ENCODE measurements at regions not wholly inside any gene's neighbourhood (a gene's known extent, or its start where the extent isn't known, plus 50 kb on each side); places are given as distances from the start of the nearest gene placed in this dataset.

DNA sequence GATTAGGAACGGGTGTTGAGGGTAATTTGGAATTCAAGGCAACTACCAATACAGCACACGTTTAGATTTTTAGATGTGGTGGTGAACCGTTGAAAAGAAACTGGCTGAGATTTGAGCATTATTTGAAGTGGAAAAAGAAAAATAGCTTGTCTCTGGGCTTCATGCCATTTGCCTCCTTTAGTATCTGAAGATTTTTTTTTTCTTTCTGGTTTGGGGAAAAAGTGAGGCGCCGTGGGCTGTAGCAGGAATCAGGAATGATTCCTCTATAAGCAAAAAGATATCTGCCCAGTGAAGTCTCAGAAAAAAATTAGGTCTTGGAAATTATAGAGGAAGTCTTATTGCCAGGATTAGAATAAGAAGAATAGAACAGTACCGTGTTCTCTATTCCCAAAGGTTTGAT, 88.5 kb downstream of the RPS12 start:
- Histone ChIP-seq H3K4me3 (no peak overlapping the region), H3K4me1 (peaks cover 0 to 10% (median 3%) of the 10 kb centered on the region in 4 donors), H3K9me3 (no peaks in the 10 kb centered on the region), H3K27me3 (no peaks in the 10 kb centered on the region), H3K27ac (replicated peaks in 1 of 4) (no peak overlapping the region), H3K36me3 (no peaks in the 10 kb centered on the region)
- 38% methylated on average over 6 of the region's 6 CpGs for WGBS
- intact Hi-C loops (cut with DNase I) = no loop called here
- no peak for DNase-seq (ENCODE audit: extremely low spot score)
- TF ChIP-seq POLR2AphosphoS5 (IDR thresholded peaks at IDR 0.05) (no peak), EP300 (IDR thresholded peaks at IDR 0.05) (no peak), POLR2A (IDR thresholded peaks at IDR 0.05; ENCODE audit: low read depth) (no peak)
- TF ChIP-seq, protein P1, sequence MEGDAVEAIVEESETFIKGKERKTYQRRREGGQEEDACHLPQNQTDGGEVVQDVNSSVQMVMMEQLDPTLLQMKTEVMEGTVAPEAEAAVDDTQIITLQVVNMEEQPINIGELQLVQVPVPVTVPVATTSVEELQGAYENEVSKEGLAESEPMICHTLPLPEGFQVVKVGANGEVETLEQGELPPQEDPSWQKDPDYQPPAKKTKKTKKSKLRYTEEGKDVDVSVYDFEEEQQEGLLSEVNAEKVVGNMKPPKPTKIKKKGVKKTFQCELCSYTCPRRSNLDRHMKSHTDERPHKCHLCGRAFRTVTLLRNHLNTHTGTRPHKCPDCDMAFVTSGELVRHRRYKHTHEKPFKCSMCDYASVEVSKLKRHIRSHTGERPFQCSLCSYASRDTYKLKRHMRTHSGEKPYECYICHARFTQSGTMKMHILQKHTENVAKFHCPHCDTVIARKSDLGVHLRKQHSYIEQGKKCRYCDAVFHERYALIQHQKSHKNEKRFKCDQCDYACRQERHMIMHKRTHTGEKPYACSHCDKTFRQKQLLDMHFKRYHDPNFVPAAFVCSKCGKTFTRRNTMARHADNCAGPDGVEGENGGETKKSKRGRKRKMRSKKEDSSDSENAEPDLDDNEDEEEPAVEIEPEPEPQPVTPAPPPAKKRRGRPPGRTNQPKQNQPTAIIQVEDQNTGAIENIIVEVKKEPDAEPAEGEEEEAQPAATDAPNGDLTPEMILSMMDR (IDR thresholded peaks at IDR 0.05) = no peak

DNA sequence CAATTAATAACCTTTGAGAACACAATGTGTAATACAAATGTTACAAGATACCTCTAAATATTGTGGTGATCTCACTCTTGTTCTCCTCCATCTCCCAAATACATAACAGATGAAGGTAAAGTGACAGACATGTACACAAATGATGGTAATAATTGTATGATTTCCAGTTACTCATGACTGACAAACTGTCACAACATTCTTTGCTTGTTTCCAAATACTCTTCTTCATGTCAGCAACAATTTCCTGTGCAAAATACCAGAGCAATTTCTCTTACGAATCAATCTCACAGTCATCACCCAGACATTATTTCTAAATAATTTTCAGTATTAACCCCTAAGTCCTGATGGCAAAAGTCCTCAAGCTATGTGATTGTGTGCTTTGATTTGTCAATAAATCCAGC, 92.9 kb downstream of the RPS12 start:
- no peak overlapping the region for H3K27ac ChIP-seq (replicated peaks in 1 of 4)
- TF ChIP-seq POLR2AphosphoS5 (IDR thresholded peaks at IDR 0.05) = no peak
- no peak for TF ChIP-seq POLR2A (IDR thresholded peaks at IDR 0.05; ENCODE audit: low read depth)
- TF ChIP-seq, protein P1 (IDR thresholded peaks at IDR 0.05) = no peak
- no peak for TF ChIP-seq EP300 (IDR thresholded peaks at IDR 0.05)
- no peaks in the 10 kb centered on the region for H3K9me3 ChIP-seq
- WGBS = 44% methylated on average over 1 of the region's 1 CpG
- no peaks in the 10 kb centered on the region for H3K36me3 ChIP-seq
- H3K4me1 ChIP-seq = peaks cover 0 to 9% (median 3%) of the 10 kb centered on the region in 4 donors
- H3K4me3 ChIP-seq = no peak overlapping the region
- H3K27me3 ChIP-seq = no peaks in the 10 kb centered on the region
- no peak for DNase-seq (ENCODE audit: extremely low spot score)
- intact Hi-C loops (cut with DNase I) = no loop called here

DNA sequence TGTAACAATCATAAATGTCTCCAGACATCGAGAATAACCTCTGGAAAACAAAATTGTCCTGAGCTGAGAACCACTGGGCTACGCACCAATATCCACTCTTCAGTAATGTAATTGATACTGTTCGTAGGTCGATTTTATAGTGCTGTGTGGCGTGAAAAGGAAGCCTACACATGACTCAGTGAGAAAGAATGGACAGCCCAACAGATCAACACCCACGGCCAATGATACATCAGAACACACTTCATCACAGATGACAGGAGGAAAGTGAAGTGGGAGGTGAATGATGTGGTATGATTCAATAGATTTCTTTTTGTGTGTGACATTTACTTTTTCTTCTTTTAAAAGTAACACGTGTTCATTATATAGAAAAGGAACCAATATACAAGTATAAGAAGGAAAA, 93.5 kb downstream of the RPS12 start:
- no peak for TF ChIP-seq POLR2AphosphoS5 (IDR thresholded peaks at IDR 0.05)
- no peak for TF ChIP-seq EP300 (IDR thresholded peaks at IDR 0.05)
- TF ChIP-seq POLR2A (IDR thresholded peaks at IDR 0.05; ENCODE audit: low read depth) = no peak
- TF ChIP-seq, protein P1 (IDR thresholded peaks at IDR 0.05) = no peak
- intact Hi-C loops (cut with DNase I) = no loop called here
- DNase-seq (ENCODE audit: extremely low spot score) = no peak
- H3K36me3 ChIP-seq = no peaks in the 10 kb centered on the region
- H3K9me3 ChIP-seq = no peaks in the 10 kb centered on the region
- no peak overlapping the region for H3K27ac ChIP-seq (replicated peaks in 1 of 4)
- no peak overlapping the region for H3K4me3 ChIP-seq
- no peaks in the 10 kb centered on the region for H3K27me3 ChIP-seq
- peaks cover 0 to 2% (median under 1%) of the 10 kb centered on the region in 4 donors for H3K4me1 ChIP-seq
- WGBS = 77% methylated on average over 7 of the region's 7 CpGs

DNA sequence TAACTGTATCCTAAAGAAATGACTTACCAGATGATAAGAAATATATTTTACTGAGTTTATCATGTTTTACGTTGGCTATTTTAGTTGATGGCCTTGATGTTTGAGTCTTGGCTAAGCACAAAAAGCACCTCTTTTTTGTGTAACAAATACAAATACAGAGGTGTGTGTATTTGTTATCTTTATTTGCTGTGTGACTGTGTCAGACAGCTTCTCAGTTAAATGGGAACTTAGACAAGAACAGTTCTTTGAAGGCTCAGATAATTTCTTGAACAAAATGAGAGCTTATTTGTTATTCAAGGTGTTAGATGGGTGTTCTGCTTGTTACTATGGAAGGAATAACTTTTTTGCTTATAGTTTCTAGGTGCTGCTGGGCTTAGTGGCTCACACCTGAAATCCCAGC, 95.4 kb downstream of the RPS12 start:
- Histone ChIP-seq H3K4me3 (no peak overlapping the region), H3K27ac (replicated peaks in 1 of 4) (no peak overlapping the region), H3K9me3 (no peaks in the 10 kb centered on the region), H3K36me3 (no peaks in the 10 kb centered on the region), H3K4me1 (no peaks in the 10 kb centered on the region), H3K27me3 (no peaks in the 10 kb centered on the region)
- intact Hi-C loops (cut with DNase I) = no loop called here
- TF ChIP-seq, protein P1 (IDR thresholded peaks at IDR 0.05) = no peak
- no peak for TF ChIP-seq POLR2AphosphoS5 (IDR thresholded peaks at IDR 0.05)
- TF ChIP-seq EP300 (IDR thresholded peaks at IDR 0.05) = no peak
- TF ChIP-seq POLR2A (IDR thresholded peaks at IDR 0.05; ENCODE audit: low read depth) = no peak
- no peak for DNase-seq (ENCODE audit: extremely low spot score)
- WGBS = 96% methylated on average over 1 of the region's 1 CpG

DNA sequence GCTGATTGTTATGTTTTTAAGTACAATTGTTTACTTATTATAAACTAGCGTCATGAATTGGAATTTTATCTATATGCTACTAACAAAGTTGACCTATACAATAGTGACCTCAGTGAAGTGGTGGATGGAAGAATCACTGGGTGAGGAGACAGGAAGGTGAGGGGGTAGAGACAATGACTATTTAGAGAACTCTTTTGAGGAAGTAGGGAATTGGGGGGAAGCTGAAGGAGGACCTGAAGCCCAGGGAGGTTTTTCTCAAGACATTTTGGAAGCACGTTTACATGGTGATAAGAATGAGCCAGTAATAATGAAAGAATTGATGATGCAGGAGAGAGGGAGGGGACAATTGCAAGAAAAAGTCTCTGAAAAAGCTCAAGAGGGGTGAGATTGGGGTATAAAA, 96.4 kb downstream of the RPS12 start:
- Histone ChIP-seq H3K36me3 (no peaks in the 10 kb centered on the region), H3K4me1 (peaks cover 0 to under 1% (median under 1%) of the 10 kb centered on the region in 4 donors), H3K4me3 (no peak overlapping the region), H3K9me3 (no peaks in the 10 kb centered on the region), H3K27ac (replicated peaks in 1 of 4) (no peak overlapping the region), H3K27me3 (no peaks in the 10 kb centered on the region)
- TF ChIP-seq POLR2A (IDR thresholded peaks at IDR 0.05; ENCODE audit: low read depth) (no peak), EP300 (IDR thresholded peaks at IDR 0.05) (no peak), POLR2AphosphoS5 (IDR thresholded peaks at IDR 0.05) (no peak)
- TF ChIP-seq, protein P1 (IDR thresholded peaks at IDR 0.05) = no peak
- 63% methylated on average over 2 of the region's 2 CpGs for WGBS
- DNase-seq (ENCODE audit: extremely low spot score) = no peak
- intact Hi-C loops (cut with DNase I) = no loop called here

Data from esophagus muscularis mucosa (tissue), 4 donors.